NCI-H1436 treated with DMSO at 0.1 percent for 48 hours (cell line): ENCODE measurements at regions not wholly inside any gene's neighbourhood (a gene's known extent, or its start where the extent isn't known, plus 50 kb on each side); places are given as distances from the start of the nearest gene placed in this dataset.
A peak's percentile ranks its signal among the peaks of the same experiment; 100 is the strongest.

Experiments
- DNase-seq: peaks from one replicate; lab custom pipeline; 2025; lab: John Stamatoyannopoulos, UW

GRCh38 chrX:22664826-22665225, 334.9 kb upstream of the DDX53 start:
- DNase-seq, result no peak

GRCh38 chrX:22665818-22666217, 333.9 kb upstream of the DDX53 start:
- no peak for DNase-seq

- DNase-seq, result no peak
Measured at GRCh38 chrX:22666441-22666840, 333.3 kb upstream of the DDX53 start.

GRCh38 chrX:22674932-22675331, 324.8 kb upstream of the DDX53 start:
- DNase-seq, result no peak

GRCh38 chrX:22686138-22686541, 313.6 kb upstream of the DDX53 start:
- peak; percentile 37 for DNase-seq

- DNase-seq, result no peak
Measured at GRCh38 chrX:22689290-22689689, 310.5 kb upstream of the DDX53 start.

- DNase-seq, result no peak
Measured at GRCh38 chrX:22690116-22690515, 309.6 kb upstream of the DDX53 start.

- no peak for DNase-seq
Measured at GRCh38 chrX:22691966-22692565, 307.7 kb upstream of the DDX53 start.

GRCh38 chrX:22698151-22698550, 301.6 kb upstream of the DDX53 start:
- no peak for DNase-seq

GRCh38 chrX:22699581-22700091, 300.1 kb upstream of the DDX53 start:
- no peak for DNase-seq

- DNase-seq, result no peak
Measured at GRCh38 chrX:22712942-22713341, 286.8 kb upstream of the DDX53 start.

- DNase-seq, result no peak
Measured at GRCh38 chrX:22730542-22730941, 269.2 kb upstream of the DDX53 start.

- no peak for DNase-seq
Measured at GRCh38 chrX:22737541-22737940, 262.2 kb upstream of the DDX53 start.

GRCh38 chrX:22739276-22739675, 260.5 kb upstream of the DDX53 start:
- DNase-seq, result no peak

GRCh38 chrX:22740836-22741235, 258.9 kb upstream of the DDX53 start:
- no peak for DNase-seq

GRCh38 chrX:22742174-22742573, 257.6 kb upstream of the DDX53 start:
- no peak for DNase-seq

- DNase-seq, result no peak
Measured at GRCh38 chrX:22746081-22746480, 253.7 kb upstream of the DDX53 start.

- DNase-seq, result peak; percentile 20
Measured at GRCh38 chrX:22748093-22748999, 251.4 kb upstream of the DDX53 start.

- DNase-seq, result no peak
Measured at GRCh38 chrX:22758807-22759481, 240.8 kb upstream of the DDX53 start.

GRCh38 chrX:22760513-22761057, 239.2 kb upstream of the DDX53 start:
- DNase-seq, result no peak

- DNase-seq, result no peak
Measured at GRCh38 chrX:22788221-22788620, 211.5 kb upstream of the DDX53 start.

GRCh38 chrX:22795671-22796070, 204.1 kb upstream of the DDX53 start:
- DNase-seq, result no peak
